ENCODE measurements at regions not wholly inside any gene's neighbourhood (a gene's known extent, or its start where the extent isn't known, plus 50 kb on each side); places are given as distances from the start of the nearest gene placed in this dataset.

DNA sequence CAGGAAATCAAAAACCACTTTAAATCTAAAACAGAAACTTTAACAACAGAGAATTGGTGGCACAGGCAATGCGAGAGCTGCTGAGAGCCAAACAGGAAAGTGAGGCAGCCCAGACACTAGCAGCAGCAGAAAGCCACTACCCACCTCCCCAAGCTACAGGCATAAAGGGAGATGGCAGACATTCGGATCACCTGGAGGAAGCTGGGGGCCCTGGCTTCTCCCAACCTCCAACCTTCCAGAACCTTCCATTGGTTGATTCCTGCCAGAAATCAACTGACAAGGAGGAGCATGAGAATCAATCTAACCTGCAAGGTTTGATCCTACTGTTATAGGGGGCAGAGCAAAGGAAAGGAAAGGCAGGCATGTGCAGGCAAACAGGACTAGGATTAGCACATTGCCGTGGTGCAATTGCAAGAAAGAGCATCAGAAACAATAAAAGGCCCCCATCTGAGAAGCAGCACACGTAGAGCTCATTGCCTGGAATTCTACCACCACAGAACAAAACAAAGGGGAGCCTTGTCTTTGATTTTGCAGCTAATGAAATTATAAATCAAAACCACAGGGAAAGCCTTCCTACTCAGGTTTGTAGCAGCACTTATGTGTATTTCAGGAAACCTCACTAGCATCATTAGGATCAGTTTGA is 427.3 kb upstream of the RASGEF1B start:
- Histone ChIP-seq H3K4me1 (ENCODE audit: insufficient read depth, low read length) (no peaks in the 10 kb centered on the region), H3K36me3 (ENCODE audit: insufficient read depth, low read length) (no peaks in the 10 kb centered on the region), H3K9me3 (ENCODE audit: control insufficient read depth in 1 of 2, low read length in 2 of 2) (no peaks in the 10 kb centered on the region), H3K27me3 (ENCODE audit: insufficient read depth, low read length) (no peaks in the 10 kb centered on the region), H3K4me3 (ENCODE audit: low read length in 2 of 2) (no peak overlapping the region), H3K27ac (ENCODE audit: low read depth, low read length) (no peak overlapping the region)
- H3K36me3 Mint-ChIP-seq, result no peaks in the 10 kb centered on the region
- ChIA-PET POLR2A (ENCODE audit: partially characterized antibody) (no interaction called here), CTCF (ENCODE audit: partially characterized antibody) (interaction anchor here (0.7 kb wide), 1 partner anchor 14 kb away, joined by 3 read pairs; no protein-coding TSS in a partner anchor)
- H3K9me3 Mint-ChIP-seq, result no peaks in the 10 kb centered on the region
- DNase-seq, result no peak
- peak overlapping the region in 2 of 8 donors; percentile 18 to 51 for H3K4me3 Mint-ChIP-seq
- peaks cover 2 to 4% of the 10 kb centered on the region in 2 donors for H3K27me3 Mint-ChIP-seq
- peaks cover 0 to 9% (median 4%) of the 10 kb centered on the region in 4 donors for H3K4me1 Mint-ChIP-seq
- peak overlapping the region in 1 of 7 donors; percentile 0 for H3K27ac Mint-ChIP-seq
- intact Hi-C loops (cut with micrococcal nuclease), result no loop called here

GRCh38 chr4:81896936-81897335 is 425.2 kb upstream of the RASGEF1B start:
- no peak overlapping the region for H3K4me3 Mint-ChIP-seq
- H3K27me3 Mint-ChIP-seq, result peaks cover 2 to 4% of the 10 kb centered on the region in 2 donors
- no peaks in the 10 kb centered on the region for H3K9me3 Mint-ChIP-seq
- Histone ChIP-seq H3K36me3 (ENCODE audit: insufficient read depth, low read length) (no peaks in the 10 kb centered on the region), H3K4me1 (ENCODE audit: insufficient read depth, low read length) (no peaks in the 10 kb centered on the region), H3K4me3 (ENCODE audit: low read length in 2 of 2) (no peak overlapping the region), H3K9me3 (ENCODE audit: control insufficient read depth in 1 of 2, low read length in 2 of 2) (no peaks in the 10 kb centered on the region), H3K27ac (ENCODE audit: low read depth, low read length) (no peak overlapping the region), H3K27me3 (ENCODE audit: insufficient read depth, low read length) (no peaks in the 10 kb centered on the region)
- no peak overlapping the region for H3K27ac Mint-ChIP-seq
- POLR2A ChIA-PET (ENCODE audit: partially characterized antibody), result no interaction called here
- H3K4me1 Mint-ChIP-seq, result peaks cover 0 to 9% (median 4%) of the 10 kb centered on the region in 4 donors
- intact Hi-C loops (cut with micrococcal nuclease), result no loop called here
- no peaks in the 10 kb centered on the region for H3K36me3 Mint-ChIP-seq
- DNase-seq, result no peak
- CTCF ChIA-PET (ENCODE audit: partially characterized antibody), result no interaction called here

DNA sequence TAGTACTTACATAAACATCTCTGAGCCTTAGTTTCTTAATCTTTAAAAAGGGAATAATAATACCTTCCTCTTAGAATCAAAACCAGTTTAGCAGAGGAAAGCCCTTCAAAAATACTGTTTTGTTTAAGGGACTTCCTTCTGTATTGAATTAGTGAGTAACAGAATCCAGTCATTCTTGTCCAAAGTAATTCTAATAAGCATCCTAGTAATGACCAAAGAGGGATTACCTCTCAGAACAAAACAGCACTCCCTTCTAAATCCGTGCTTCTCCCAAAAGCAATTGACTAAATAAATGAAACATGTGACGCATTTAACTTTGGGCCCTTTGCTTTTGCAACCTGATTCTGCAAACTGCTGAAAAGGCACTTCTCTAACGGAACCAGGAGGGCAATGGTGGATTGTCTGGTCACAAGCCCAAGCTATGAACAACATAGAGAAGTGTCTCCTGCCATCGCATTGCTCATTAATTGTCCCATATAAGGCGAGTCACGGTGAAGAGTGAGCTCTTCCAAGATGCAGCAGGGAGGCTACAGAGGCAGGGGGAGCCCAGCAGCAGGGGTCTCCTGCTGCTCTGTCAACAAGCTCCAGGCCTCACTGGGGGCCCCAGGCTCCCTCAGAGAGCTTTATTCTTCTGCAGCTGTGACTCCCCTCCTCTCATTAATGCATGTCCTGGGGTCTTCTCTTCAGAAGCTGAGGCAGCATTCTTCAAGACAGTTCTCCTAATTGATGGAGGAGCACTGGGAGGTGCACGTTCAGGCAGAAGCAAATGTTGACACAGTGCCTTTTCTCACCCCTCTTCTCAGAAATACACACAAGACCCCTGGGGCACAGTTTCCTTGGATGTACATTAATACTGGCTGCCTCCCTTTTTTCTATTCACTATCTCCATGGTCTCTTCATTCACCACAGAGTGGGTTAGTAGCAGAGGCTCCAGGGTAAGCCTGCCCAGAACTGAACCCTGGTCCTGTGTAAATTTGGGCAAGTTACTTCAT is 419.6 kb upstream of the RASGEF1B start:
- Histone ChIP-seq H3K27me3 (ENCODE audit: insufficient read depth, low read length) (no peaks in the 10 kb centered on the region), H3K36me3 (ENCODE audit: insufficient read depth, low read length) (no peaks in the 10 kb centered on the region), H3K4me1 (ENCODE audit: insufficient read depth, low read length) (no peaks in the 10 kb centered on the region), H3K4me3 (ENCODE audit: low read length in 2 of 2) (no peak overlapping the region), H3K27ac (ENCODE audit: low read depth, low read length) (no peak overlapping the region), H3K9me3 (ENCODE audit: control insufficient read depth in 1 of 2, low read length in 2 of 2) (no peaks in the 10 kb centered on the region)
- Mint-ChIP-seq H3K27me3 (peaks cover 6 to 19% of the 10 kb centered on the region in 2 donors), H3K4me3 (no peak overlapping the region), H3K36me3 (no peaks in the 10 kb centered on the region), H3K27ac (no peak overlapping the region), H3K9me3 (peaks cover 0 to 2% (median 0%) of the 10 kb centered on the region in 8 donors), H3K4me1 (no peaks in the 10 kb centered on the region)
- DNase-seq, result no peak
- intact Hi-C loops (cut with micrococcal nuclease), result no loop called here
- ChIA-PET POLR2A (ENCODE audit: partially characterized antibody) (no interaction called here), CTCF (ENCODE audit: partially characterized antibody) (no interaction called here)

- peaks cover 6 to 19% of the 10 kb centered on the region in 2 donors for H3K27me3 Mint-ChIP-seq
- intact Hi-C loops (cut with micrococcal nuclease), result no loop called here
- ChIA-PET POLR2A (ENCODE audit: partially characterized antibody) (no interaction called here), CTCF (ENCODE audit: partially characterized antibody) (interaction anchor here (1.0 kb wide), 1 partner anchor 40 kb away, joined by 3 read pairs; no protein-coding TSS in a partner anchor)
- H3K9me3 Mint-ChIP-seq, result peaks cover 0 to 4% (median 0%) of the 10 kb centered on the region in 8 donors
- H3K36me3 Mint-ChIP-seq, result no peaks in the 10 kb centered on the region
- H3K4me1 Mint-ChIP-seq, result peaks cover 5 to 11% (median 7%) of the 10 kb centered on the region in 4 donors
- Histone ChIP-seq H3K27ac (ENCODE audit: low read depth, low read length) (no peak overlapping the region), H3K36me3 (ENCODE audit: insufficient read depth, low read length) (no peaks in the 10 kb centered on the region), H3K9me3 (ENCODE audit: control insufficient read depth in 1 of 2, low read length in 2 of 2) (no peaks in the 10 kb centered on the region), H3K4me3 (ENCODE audit: low read length in 2 of 2) (no peak overlapping the region), H3K4me1 (ENCODE audit: insufficient read depth, low read length) (no peaks in the 10 kb centered on the region), H3K27me3 (ENCODE audit: insufficient read depth, low read length) (no peaks in the 10 kb centered on the region)
- no peak for DNase-seq
- H3K4me3 Mint-ChIP-seq, result no peak overlapping the region
- H3K27ac Mint-ChIP-seq, result no peak overlapping the region
Observed at GRCh38 chr4:81884986-81885385, 413.3 kb upstream of the RASGEF1B start.

DNA sequence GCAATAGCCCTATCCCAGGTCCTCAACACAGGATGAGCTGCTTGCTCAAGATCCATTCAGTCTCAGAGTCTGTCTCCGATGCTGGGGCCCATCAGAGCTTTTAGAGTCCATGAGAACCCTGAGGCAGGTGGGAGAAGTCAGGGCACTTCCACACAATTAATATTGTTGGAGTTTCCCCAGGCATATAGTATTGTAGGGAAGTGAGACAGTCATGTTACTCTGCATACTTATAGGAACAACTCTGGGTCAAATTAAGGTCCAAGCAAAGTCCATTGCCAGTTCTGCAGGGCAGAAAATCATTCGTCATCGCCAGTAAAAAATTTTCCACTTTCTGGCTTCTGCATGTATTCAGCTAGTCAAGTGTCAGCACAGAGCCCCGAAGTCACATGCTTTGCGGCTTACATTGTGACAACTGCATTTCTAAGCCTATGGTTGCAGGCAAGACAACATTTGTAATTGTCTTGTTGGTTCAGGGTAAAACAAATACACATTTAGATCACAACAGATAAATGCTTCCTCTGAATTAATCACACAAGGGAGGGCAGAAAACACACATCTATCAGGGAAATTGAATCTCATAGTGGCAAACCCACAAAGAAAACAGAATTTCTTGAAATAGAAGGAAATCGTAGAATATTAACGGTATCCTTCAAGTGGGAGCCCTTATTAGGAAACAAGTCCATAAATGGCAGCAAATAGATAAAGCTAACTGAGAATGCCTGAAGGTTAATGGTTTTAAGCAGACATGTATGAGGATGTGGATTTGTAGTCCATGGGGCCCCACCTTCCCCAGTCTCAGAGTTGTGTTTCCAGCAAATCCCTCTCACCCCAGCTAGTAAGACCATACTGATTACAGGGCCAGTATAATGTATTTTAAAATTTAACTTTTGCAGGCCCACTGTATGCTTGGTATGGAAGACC is 412.1 kb upstream of the RASGEF1B start:
- CTCF ChIA-PET (ENCODE audit: partially characterized antibody), result interaction anchor here (1.0 kb wide), 1 partner anchor 39 kb away, joined by 3 read pairs; no protein-coding TSS in a partner anchor
- peaks cover 5 to 11% (median 7%) of the 10 kb centered on the region in 4 donors for H3K4me1 Mint-ChIP-seq
- H3K9me3 Mint-ChIP-seq, result peaks cover 0 to 3% (median 0%) of the 10 kb centered on the region in 8 donors

DNA sequence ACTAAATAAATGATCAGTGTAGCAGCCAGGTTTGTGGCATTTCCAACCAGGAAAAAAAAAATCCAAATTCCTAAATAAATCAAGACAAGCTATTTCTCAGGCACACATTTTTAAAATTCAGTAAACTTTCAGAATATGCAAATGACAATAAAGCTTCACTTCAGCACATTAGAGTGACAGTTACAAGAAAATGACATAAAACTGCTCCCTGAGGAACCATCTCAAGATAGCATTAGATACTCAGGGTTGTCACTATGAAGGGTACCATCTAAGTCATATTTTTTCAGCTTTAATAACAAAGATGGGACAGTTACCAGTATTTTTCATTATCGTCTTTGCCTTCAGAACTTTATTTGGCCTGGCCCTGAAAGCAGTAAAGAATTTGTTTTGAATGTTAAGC is 411.3 kb upstream of the RASGEF1B start:
- Histone ChIP-seq H3K27me3 (ENCODE audit: insufficient read depth, low read length) (no peaks in the 10 kb centered on the region), H3K4me1 (ENCODE audit: insufficient read depth, low read length) (no peaks in the 10 kb centered on the region), H3K9me3 (ENCODE audit: control insufficient read depth in 1 of 2, low read length in 2 of 2) (no peaks in the 10 kb centered on the region), H3K36me3 (ENCODE audit: insufficient read depth, low read length) (no peaks in the 10 kb centered on the region), H3K27ac (ENCODE audit: low read depth, low read length) (no peak overlapping the region), H3K4me3 (ENCODE audit: low read length in 2 of 2) (no peak overlapping the region)
- Mint-ChIP-seq H3K4me1 (peaks cover 5 to 11% (median 7%) of the 10 kb centered on the region in 4 donors), H3K27ac (no peak overlapping the region), H3K9me3 (peaks cover 0 to 3% (median 0%) of the 10 kb centered on the region in 8 donors), H3K4me3 (no peak overlapping the region), H3K36me3 (no peaks in the 10 kb centered on the region), H3K27me3 (peaks cover 9 to 13% of the 10 kb centered on the region in 2 donors)
- intact Hi-C loops (cut with micrococcal nuclease), result no loop called here
- DNase-seq, result no peak
- CTCF ChIA-PET (ENCODE audit: partially characterized antibody), result no interaction called here
- POLR2A ChIA-PET (ENCODE audit: partially characterized antibody), result no interaction called here

More for the DNA sequence above, 412.1 kb upstream of the RASGEF1B start:
- Histone ChIP-seq H3K4me1 (ENCODE audit: insufficient read depth, low read length) (no peaks in the 10 kb centered on the region), H3K27ac (ENCODE audit: low read depth, low read length) (no peak overlapping the region), H3K27me3 (ENCODE audit: insufficient read depth, low read length) (no peaks in the 10 kb centered on the region), H3K4me3 (ENCODE audit: low read length in 2 of 2) (no peak overlapping the region), H3K36me3 (ENCODE audit: insufficient read depth, low read length) (no peaks in the 10 kb centered on the region), H3K9me3 (ENCODE audit: control insufficient read depth in 1 of 2, low read length in 2 of 2) (no peaks in the 10 kb centered on the region)
- Mint-ChIP-seq H3K27ac (no peak overlapping the region), H3K27me3 (peaks cover 6 to 16% of the 10 kb centered on the region in 2 donors), H3K36me3 (no peaks in the 10 kb centered on the region), H3K4me3 (no peak overlapping the region)
- DNase-seq, result no peak
- intact Hi-C loops (cut with micrococcal nuclease), result no loop called here
- POLR2A ChIA-PET (ENCODE audit: partially characterized antibody), result no interaction called here
